Stimulated activated CD8-positive, alpha-beta memory T cell treated with anti-CD3 and anti-CD28 coated beads, Interleukin-4, amount 100 ng/mL, for 4 hours (primary cell): ENCODE measurements at regions not wholly inside any gene's neighbourhood (a gene's known extent, or its start where the extent isn't known, plus 50 kb on each side); places are given as distances from the start of the nearest gene placed in this dataset.
A peak's percentile ranks its signal among the peaks of the same experiment; 100 is the strongest.

Source experiments
- DNase-seq, 2 donors: peaks; one replicate each; pipeline ENCODE4 v3.0.0-alpha.2; 2020; ENCODE audit warnings: low read depth in 2 of 2, low spot score in 1 of 2

DNA sequence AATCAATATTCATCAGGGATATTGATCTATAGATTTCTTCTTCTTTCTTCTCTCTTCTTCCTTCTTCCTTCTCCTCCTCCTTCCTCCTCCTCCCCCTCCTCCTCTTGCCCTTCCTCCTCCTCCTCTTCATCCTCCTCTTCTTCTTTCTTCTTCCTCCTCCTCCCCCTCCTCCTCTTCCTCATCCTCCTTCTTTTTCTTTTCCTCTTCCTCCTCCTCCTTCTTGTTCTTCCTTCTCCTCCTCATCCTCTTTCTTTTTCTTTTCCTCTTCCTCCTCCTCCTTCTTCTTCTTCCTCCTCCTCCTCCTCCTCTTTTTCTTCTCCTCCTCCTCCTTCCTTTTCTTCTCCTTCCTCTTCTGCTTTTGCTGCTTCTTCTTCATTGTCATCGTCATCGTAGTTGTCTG lies 52.4 kb upstream of the SERINC1 start:
- no peak for DNase-seq

DNA sequence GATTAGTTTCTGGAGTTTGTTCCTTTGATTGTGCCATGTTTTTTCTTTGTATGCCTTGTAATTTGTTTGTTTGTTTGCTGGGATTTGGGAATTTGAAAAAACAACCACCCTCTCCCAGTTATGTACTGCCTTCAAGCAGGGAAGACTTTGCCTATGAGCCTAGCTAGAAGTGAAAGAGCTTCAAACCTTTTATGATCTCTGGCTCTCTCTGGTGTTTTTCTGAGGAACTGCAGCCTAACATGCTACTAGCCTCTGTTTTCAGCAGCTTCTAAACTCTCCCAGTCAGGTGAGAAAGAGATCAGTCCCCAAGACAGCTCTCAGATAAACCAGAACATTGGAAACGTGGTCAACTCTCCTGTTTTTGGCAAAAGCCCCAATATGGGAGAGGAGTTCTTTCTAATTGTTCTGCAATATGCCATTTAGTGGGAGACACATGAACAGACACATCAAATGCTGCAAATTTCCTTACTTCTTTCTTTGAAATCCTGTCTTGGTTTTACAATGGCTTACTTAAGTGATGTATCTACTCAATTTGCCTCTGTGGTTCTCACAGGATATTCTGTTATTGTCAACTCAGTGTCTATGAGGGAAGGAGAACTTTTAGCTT lies 58.9 kb upstream of the SERINC1 start:
- DNase-seq = peak in 1 of 2 donors; percentile 20

DNA sequence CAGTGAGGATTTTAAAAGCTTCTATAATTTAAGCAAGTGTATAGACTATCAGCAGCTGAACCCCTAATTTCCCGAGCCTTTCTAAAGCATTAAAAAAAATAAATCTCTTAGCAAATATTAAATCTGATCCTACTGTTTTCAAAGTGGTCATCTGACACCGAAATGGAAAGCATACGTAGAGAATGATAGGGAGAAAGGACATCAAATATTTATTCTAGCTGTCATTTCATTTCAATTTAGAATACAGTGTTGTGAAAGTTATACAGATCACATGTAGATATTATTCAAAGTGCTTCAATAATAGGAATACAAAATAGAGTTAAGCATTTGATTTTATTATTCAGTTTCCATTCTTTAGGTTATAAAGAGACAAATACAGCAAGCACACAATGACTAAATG lies 61.9 kb upstream of the PKIB start:
- DNase-seq = no peak

DNA sequence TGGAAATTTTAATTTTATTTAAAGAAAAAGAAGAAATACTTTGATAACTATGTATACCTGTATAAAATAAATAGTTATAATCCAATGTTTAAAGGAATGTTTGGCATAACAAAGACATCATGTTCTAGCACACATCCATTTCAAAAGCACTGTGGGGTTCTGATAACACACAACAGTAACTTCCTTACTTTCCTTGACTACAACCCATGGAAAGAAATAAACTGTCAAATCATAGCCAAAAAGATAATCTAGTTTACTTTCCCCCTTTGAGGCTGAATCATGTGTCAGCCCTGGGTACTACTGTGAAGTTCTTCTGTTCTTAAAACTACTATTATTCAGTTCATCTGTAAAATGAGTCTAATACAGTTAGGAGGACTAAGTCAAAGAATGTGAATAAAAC lies 61.4 kb upstream of the PKIB start:
- no peak for DNase-seq

DNA sequence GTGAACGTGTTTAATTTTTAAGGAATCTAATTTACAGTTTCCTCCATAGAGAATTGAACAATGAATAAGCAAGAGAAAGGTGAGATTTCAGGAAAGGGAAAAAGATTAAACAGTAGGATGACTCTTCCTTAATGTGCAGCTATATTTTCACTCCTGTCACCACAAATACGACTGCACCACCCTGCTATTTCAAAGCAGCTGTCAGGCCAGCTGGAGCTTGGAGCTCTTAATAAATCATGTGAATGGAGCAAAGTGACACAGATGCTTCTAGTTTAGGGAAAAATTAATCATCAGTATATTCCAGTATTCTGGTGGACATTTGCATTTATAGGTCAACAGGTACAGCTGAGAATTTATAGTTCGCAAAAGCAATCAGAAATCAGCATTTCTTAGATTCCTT lies 56.5 kb upstream of the PKIB start:
- DNase-seq = no peak

DNA sequence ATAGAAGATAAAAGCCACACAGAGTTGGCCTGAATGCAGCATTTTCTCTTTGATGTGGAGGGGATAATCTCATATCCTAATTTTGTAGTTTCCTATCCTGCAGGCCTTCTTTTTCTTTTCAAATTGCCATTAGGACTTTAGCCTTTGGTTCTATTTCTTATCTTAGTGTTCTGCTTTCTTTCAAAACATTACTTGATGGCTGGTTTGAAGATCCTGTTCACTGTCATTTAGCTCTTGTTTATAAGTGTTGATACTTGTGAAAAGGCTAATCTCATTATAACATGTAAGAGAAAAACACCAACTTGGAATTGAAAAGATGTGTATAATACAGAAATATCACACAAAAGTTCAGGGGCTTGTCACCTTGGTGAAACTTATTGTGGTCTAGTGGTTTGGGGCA lies 54.6 kb upstream of the PKIB start:
- no peak for DNase-seq

DNA sequence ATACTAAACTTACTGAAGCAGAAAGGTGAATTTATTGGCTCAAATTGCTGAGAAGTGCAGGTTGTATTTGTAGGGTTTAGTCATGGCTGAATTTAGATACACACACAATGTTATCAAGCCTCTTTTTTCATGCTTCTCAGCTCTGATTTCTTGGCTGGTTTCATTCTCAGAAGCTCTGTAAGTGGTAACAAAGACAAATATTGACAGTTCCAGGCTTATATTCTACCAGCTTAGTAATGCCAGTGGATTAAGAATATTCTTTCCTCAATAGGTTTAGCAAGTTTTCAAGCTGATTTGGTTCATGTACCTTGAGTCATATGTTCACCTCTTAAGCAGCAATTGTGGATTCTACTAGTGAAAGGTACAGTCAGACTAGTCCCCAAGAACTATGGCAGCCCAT lies 52.1 kb upstream of the PKIB start:
- no peak for DNase-seq
